Peyer's patch (tissue), 4 donors: ENCODE measurements at regions not wholly inside any gene's neighbourhood (a gene's known extent, or its start where the extent isn't known, plus 50 kb on each side); places are given as distances from the start of the nearest gene placed in this dataset.

ENCODE experiments used
- CTCF ChIP-seq, 6 experiments: fragments of 450-650 bp in 4 of 6; fragments of 200-600 bp in 2 of 6; sonication (generic) in 1 of 6; IDR thresholded peaks; one replicate each; pipeline ENCODE4 v1.5.1; 2017 to 2019; ENCODE audit warnings: antibody characterized with exemption in 6 of 6, mild to moderate bottlenecking in 3 of 6, moderate library complexity in 1 of 6
- POLR2A ChIP-seq, 2 donors: fragments of 450-650 bp; IDR thresholded peaks; one replicate each; pipeline ENCODE4 v1.5.1; 2017; ENCODE audit warnings: antibody characterized with exemption in 2 of 2, mild to moderate bottlenecking in 2 of 2, moderate library complexity in 2 of 2

GRCh38 chr22:48208894-48209293 lies 1446.4 kb downstream of the TBC1D22A start:
- TF ChIP-seq CTCF (IDR thresholded peaks at IDR 0.05) (no peak), POLR2A (IDR thresholded peaks at IDR 0.05) (no peak)
